IMR-90 (cell line): ENCODE measurements at regions not wholly inside any gene's neighbourhood (a gene's known extent, or its start where the extent isn't known, plus 50 kb on each side); places are given as distances from the start of the nearest gene placed in this dataset.

Source experiments
- ATAC-seq: fragments of 200-7000 bp; cut with Tn5 transposase; 2 replicates; pipeline ENCODE4 v1.9.1; 2020; ENCODE audit warnings: low read depth, mild to moderate bottlenecking, moderate library complexity
- BruUV-seq: library from RNA; stranded (reverse); fragments of 400-500 nt; replicated peaks from 2 replicates; lab custom pipeline; 2021; lab: Mats Ljungman, UMichigan
- CTCF ChIA-PET: fragments of 300-600 bp; formaldehyde crosslinking; extraction: SDS; loops from one replicate; lab custom pipeline; 2021; ENCODE audit warnings: antibody characterized with exemption; lab: Yijun Ruan, JAX
- POLR2A ChIA-PET: fragments of 300-600 bp; sonication (Branson Sonifier 250); formaldehyde crosslinking; loops from one replicate; lab custom pipeline; 2022; ENCODE audit warnings: antibody characterized with exemption; ENCODE audit not compliant: unreplicated experiment; lab: Charles Lee
- DNase-seq: peaks from one replicate; pipeline ENCODE4 v3.0.0; 2013
- H2AFZ ChIP-seq: replicated peaks from 2 replicates; pipeline ENCODE3; 2013; ENCODE audit warnings: low read length, mild to moderate bottlenecking; ENCODE audit not compliant: poor library complexity
- H2AK5ac ChIP-seq: 2 replicates; pipeline ENCODE4 v1.6.1; 2013; ENCODE audit warnings: low read depth, low read length, inconsistent platforms
- H2AK9ac ChIP-seq: replicated peaks from 2 replicates; pipeline ENCODE3; 2013; ENCODE audit warnings: mild to moderate bottlenecking, low read depth, low read length, moderate library complexity; ENCODE audit not compliant: poor library complexity
- H2BK120ac ChIP-seq: 2 replicates; pipeline ENCODE4 v1.6.1; 2013; ENCODE audit warnings: low read depth, low read length, inconsistent platforms
- H2BK15ac ChIP-seq: 3 replicates; pipeline ENCODE4 v1.6.1; 2013; ENCODE audit warnings: low read depth, low read length, inconsistent platforms
- H2BK20ac ChIP-seq: 2 replicates; pipeline ENCODE4 v1.6.1; 2013; ENCODE audit warnings: low read depth, mild to moderate bottlenecking, inconsistent platforms, low read length, moderate library complexity
- H2BK5ac ChIP-seq: 2 replicates; pipeline ENCODE4 v1.6.1; 2013; ENCODE audit warnings: mild to moderate bottlenecking, low read depth, low read length, inconsistent platforms; ENCODE audit not compliant: poor library complexity, severe bottlenecking
- H3K14ac ChIP-seq: replicated peaks from 2 replicates; pipeline ENCODE4 v1.6.1; 2013; ENCODE audit warnings: low read depth, low read length, inconsistent platforms
- H3K18ac ChIP-seq: 2 replicates; pipeline ENCODE4 v1.6.1; 2013; ENCODE audit warnings: low read depth, low read length, control low read depth
- H3K23ac ChIP-seq: 2 replicates; pipeline ENCODE4 v1.6.1; 2013; ENCODE audit warnings: low read depth, low read length, inconsistent platforms
- H3K27ac ChIP-seq: 2 replicates; pipeline ENCODE4 v1.5.1; 2013; ENCODE audit warnings: mild to moderate bottlenecking, control low read depth, low read length; ENCODE audit not compliant: insufficient read depth
- H3K27me3 ChIP-seq: 2 replicates; pipeline ENCODE4 v1.6.1; 2013; ENCODE audit warnings: low read length; ENCODE audit not compliant: control insufficient read depth, insufficient read depth
- H3K36me3 ChIP-seq: 2 replicates; pipeline ENCODE4 v1.6.1; 2013; ENCODE audit warnings: low read length, mixed read lengths; ENCODE audit not compliant: control insufficient read depth, insufficient read depth
- H3K4ac ChIP-seq: 2 replicates; pipeline ENCODE4 v1.6.1; 2013; ENCODE audit warnings: low read depth, low read length, inconsistent platforms
- H3K4me1 ChIP-seq: 2 replicates; pipeline ENCODE4 v1.6.1; 2013; ENCODE audit warnings: low read length, mixed read lengths; ENCODE audit not compliant: control insufficient read depth, insufficient read depth
- H3K4me2 ChIP-seq: 2 replicates; pipeline ENCODE4 v1.6.1; 2013; ENCODE audit warnings: low read depth, mild to moderate bottlenecking, control low read depth, low read length, moderate library complexity
- H3K4me3 ChIP-seq: 2 replicates; pipeline ENCODE4 v1.5.1; 2013; ENCODE audit warnings: low read depth, mild to moderate bottlenecking, control low read depth, low read length, moderate library complexity; ENCODE audit not compliant: insufficient read depth
- H3K56ac ChIP-seq: 2 replicates; pipeline ENCODE4 v1.6.1; 2013; ENCODE audit warnings: low read length, inconsistent platforms; ENCODE audit not compliant: insufficient read depth; ENCODE audit errors: extremely low read depth
- H3K79me1 ChIP-seq, 2 experiments: 2 replicates each; pipeline ENCODE4 v1.6.1; 2013; ENCODE audit warnings: low read length in 2 of 2, inconsistent platforms in 1 of 2, low read depth in 1 of 2
- H3K9ac ChIP-seq: 2 replicates; pipeline ENCODE4 v1.6.1; 2013; ENCODE audit warnings: low read depth, low read length, control low read depth
- H3K9me1 ChIP-seq: 2 replicates; pipeline ENCODE4 v1.6.1; 2013; ENCODE audit warnings: low read length, inconsistent platforms; ENCODE audit not compliant: insufficient read depth
- H3K9me3 ChIP-seq: 2 replicates; pipeline ENCODE4 v1.6.1; 2013; ENCODE audit warnings: low read length; ENCODE audit not compliant: control insufficient read depth, insufficient read depth
- H4K20me1 ChIP-seq: 2 replicates; pipeline ENCODE4 v1.6.1; 2013; ENCODE audit warnings: low read length, inconsistent platforms; ENCODE audit not compliant: insufficient read depth
- H4K5ac ChIP-seq: 2 replicates; pipeline ENCODE4 v1.6.1; 2013; ENCODE audit warnings: mild to moderate bottlenecking, low read depth, low read length, control low read depth
- H4K8ac ChIP-seq, 2 experiments: 2 replicates each; pipeline ENCODE4 v1.6.1; 2013; ENCODE audit warnings: low read depth in 2 of 2, low read length in 2 of 2, control low read depth in 1 of 2, inconsistent platforms in 1 of 2
- H4K91ac ChIP-seq: 2 replicates; pipeline ENCODE4 v1.6.1; 2013; ENCODE audit warnings: low read depth, low read length, inconsistent platforms; ENCODE audit not compliant: insufficient read depth
- CEBPB ChIP-seq: IDR thresholded peaks from 2 replicates; pipeline ENCODE4 v1.6.1; 2012; ENCODE audit warnings: low read depth, low read length, improper control_type of control experiment
- CHD1 ChIP-seq: IDR thresholded peaks from 2 replicates; pipeline ENCODE4 v1.6.1; 2012; ENCODE audit warnings: low read depth, low read length, improper control_type of control experiment
- FOS ChIP-seq: fragments of 150-350 bp; IDR thresholded peaks from 2 replicates; pipeline ENCODE4 v1.6.1; 2016; ENCODE audit warnings: low read depth, low read length
- NFE2L2 ChIP-seq: fragments of 150-350 bp; IDR thresholded peaks from 2 replicates; pipeline ENCODE4 v1.6.1; 2016; ENCODE audit warnings: low read depth, mild to moderate bottlenecking, low read length
- SMC3 ChIP-seq: fragments of 150-350 bp; IDR thresholded peaks from 2 replicates; pipeline ENCODE4 v1.6.1; 2016; ENCODE audit warnings: low read depth, mild to moderate bottlenecking, antibody characterized with exemption, low read length, moderate library complexity
- WGBS, 2 experiments: methylation state at CpG; one replicate each; pipeline versions ENCODE4 v1.1.5 to v1.1.7; 2013; ENCODE audit warnings: missing lambda C conversion rate in 2 of 2; ENCODE audit not compliant: insufficient read length in 1 of 2; ENCODE audit errors: extremely low coverage in 2 of 2; 5-methylcytosine and 5-hydroxymethylcytosine counted together
- dilution Hi-C: fragments of 300-500 bp; cut with HindIII; formaldehyde crosslinking; loops from one replicate; pipeline ENCODE4 v1.14.3; 2018; ENCODE audit warnings: low sequenced_read_pairs; ENCODE audit not compliant: unreplicated experiment
- in situ Hi-C: fragments of 300-500 bp; cut with MboI; formaldehyde crosslinking; loops from 3 replicates; pipeline ENCODE4 v1.14.3; 2019; ENCODE audit warnings: low sequenced_read_pairs, inconsistent platforms, mixed read lengths
- intact Hi-C: fragments of 100-400 bp; cut with micrococcal nuclease; formaldehyde crosslinking; loops from 2 replicates; pipeline ENCODE4 v1.10.0; 2022
- TF ChIP-seq, protein P1 (sequence below): fragments of 150-350 bp; IDR thresholded peaks from 2 replicates; pipeline ENCODE4 v1.6.1; 2017; ENCODE audit warnings: mild to moderate bottlenecking, antibody characterized with exemption, low read length, low read depth
- TF ChIP-seq, protein P2 (sequence below): conservative IDR thresholded peaks from 2 replicates; pipeline ENCODE4 v1.5.1; 2012; ENCODE audit warnings: mild to moderate bottlenecking, low read depth, low read length, improper control_type of control experiment
- TF ChIP-seq, protein P3 (sequence below): fragments of 150-350 bp; IDR thresholded peaks from 2 replicates; pipeline ENCODE4 v1.6.1; 2016; ENCODE audit warnings: low read depth, mild to moderate bottlenecking, low read length, moderate library complexity, borderline replicate concordance

DNA sequence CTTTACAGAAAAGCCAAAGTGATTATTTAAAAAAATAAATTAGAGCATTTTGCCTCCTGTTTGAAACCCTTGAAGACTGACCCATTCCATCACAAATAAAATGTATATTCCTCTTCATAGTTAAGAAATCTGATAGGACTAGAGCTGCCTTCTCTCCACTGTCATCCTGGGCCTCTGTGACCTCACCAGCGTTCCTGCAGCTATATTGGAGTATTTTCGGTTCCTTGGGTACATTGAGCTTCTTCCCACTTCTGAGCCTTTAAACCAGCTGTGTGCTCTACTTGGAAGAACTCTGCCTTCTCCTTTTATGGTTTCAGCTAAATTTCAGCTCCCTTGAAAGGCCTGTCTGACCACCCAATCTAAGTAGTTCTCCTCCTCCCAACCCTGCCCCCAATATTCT, 99.1 kb upstream of the ABCA1 start:
- Histone ChIP-seq H2AK9ac (no peak overlapping the region), H4K91ac (no peak overlapping the region), H3K4ac (no peak overlapping the region), H4K8ac (no peak overlapping the region), H3K9me1 (no peaks in the 10 kb centered on the region), H3K79me1 (no peaks in the 10 kb centered on the region), H3K36me3 (no peaks in the 10 kb centered on the region), H2BK120ac (no peak overlapping the region), H3K27ac (no peak overlapping the region), H4K20me1 (no peaks in the 10 kb centered on the region), H3K4me2 (no peak overlapping the region), H2AK5ac (no peak overlapping the region), H3K23ac (no peak overlapping the region), H3K14ac (no peak overlapping the region; the same call in 1 of the 2 replicates), H3K4me1 (no peaks in the 10 kb centered on the region; the same call in 1 of the 2 replicates), H2AFZ (no peak overlapping the region), H3K9ac (no peak overlapping the region), H3K56ac (no peak overlapping the region), H3K9me3 (no peaks in the 10 kb centered on the region), H2BK15ac (no peak overlapping the region), H3K27me3 (no peaks in the 10 kb centered on the region), H3K18ac (no peak overlapping the region), H4K5ac (no peak overlapping the region), H2BK5ac (no peak overlapping the region), H3K4me3 (no peak overlapping the region), H2BK20ac (no peak overlapping the region)
- no CpG with 5 or more reads among the region's 2 CpGs for WGBS, 2 experiments
- intact Hi-C loops (no loop called here), in situ Hi-C loops (no loop called here), dilution Hi-C loops (no loop called here)
- ChIA-PET CTCF (no interaction called here), POLR2A (no interaction called here)
- TF ChIP-seq FOS (no peak), NFE2L2 (no peak), SMC3 (no peak), CHD1 (no peak), CEBPB (no peak)
- TF ChIP-seq, protein P1, sequence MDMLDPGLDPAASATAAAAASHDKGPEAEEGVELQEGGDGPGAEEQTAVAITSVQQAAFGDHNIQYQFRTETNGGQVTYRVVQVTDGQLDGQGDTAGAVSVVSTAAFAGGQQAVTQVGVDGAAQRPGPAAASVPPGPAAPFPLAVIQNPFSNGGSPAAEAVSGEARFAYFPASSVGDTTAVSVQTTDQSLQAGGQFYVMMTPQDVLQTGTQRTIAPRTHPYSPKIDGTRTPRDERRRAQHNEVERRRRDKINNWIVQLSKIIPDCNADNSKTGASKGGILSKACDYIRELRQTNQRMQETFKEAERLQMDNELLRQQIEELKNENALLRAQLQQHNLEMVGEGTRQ: no peak
- TF ChIP-seq, protein P2, sequence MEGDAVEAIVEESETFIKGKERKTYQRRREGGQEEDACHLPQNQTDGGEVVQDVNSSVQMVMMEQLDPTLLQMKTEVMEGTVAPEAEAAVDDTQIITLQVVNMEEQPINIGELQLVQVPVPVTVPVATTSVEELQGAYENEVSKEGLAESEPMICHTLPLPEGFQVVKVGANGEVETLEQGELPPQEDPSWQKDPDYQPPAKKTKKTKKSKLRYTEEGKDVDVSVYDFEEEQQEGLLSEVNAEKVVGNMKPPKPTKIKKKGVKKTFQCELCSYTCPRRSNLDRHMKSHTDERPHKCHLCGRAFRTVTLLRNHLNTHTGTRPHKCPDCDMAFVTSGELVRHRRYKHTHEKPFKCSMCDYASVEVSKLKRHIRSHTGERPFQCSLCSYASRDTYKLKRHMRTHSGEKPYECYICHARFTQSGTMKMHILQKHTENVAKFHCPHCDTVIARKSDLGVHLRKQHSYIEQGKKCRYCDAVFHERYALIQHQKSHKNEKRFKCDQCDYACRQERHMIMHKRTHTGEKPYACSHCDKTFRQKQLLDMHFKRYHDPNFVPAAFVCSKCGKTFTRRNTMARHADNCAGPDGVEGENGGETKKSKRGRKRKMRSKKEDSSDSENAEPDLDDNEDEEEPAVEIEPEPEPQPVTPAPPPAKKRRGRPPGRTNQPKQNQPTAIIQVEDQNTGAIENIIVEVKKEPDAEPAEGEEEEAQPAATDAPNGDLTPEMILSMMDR: no peak
- TF ChIP-seq, protein P3, sequence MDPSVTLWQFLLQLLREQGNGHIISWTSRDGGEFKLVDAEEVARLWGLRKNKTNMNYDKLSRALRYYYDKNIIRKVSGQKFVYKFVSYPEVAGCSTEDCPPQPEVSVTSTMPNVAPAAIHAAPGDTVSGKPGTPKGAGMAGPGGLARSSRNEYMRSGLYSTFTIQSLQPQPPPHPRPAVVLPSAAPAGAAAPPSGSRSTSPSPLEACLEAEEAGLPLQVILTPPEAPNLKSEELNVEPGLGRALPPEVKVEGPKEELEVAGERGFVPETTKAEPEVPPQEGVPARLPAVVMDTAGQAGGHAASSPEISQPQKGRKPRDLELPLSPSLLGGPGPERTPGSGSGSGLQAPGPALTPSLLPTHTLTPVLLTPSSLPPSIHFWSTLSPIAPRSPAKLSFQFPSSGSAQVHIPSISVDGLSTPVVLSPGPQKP: no peak
- DNase-seq (no peak), ATAC-seq (no peak)
- BruUV-seq: no TSS peak
